Kidney capillary endothelial cell (primary cell): ENCODE measurements at regions not wholly inside any gene's neighbourhood (a gene's known extent, or its start where the extent isn't known, plus 50 kb on each side); places are given as distances from the start of the nearest gene placed in this dataset.

ENCODE experiments used
- DNase-seq: peaks from one replicate; pipeline ENCODE4 v3.0.0-alpha.2; 2018; ENCODE audit warnings: low spot score

GRCh38 chr4:83852085-83852451, 316.2 kb downstream of the GPAT3 start:
- DNase-seq: peak; percentile 8

- DNase-seq: no peak
Measured at GRCh38 chr4:83851261-83852084, 315.6 kb downstream of the GPAT3 start.

GRCh38 chr4:83850435-83850834, 314.5 kb downstream of the GPAT3 start:
- no peak for DNase-seq

GRCh38 chr4:83846193-83846830, 310.4 kb downstream of the GPAT3 start:
- no peak for DNase-seq

- no peak for DNase-seq
Measured at GRCh38 chr4:83839615-83840014, 303.7 kb downstream of the GPAT3 start.

- no peak for DNase-seq
Measured at GRCh38 chr4:83837614-83838308, 301.9 kb downstream of the GPAT3 start.

GRCh38 chr4:83833920-83834319, 298.0 kb downstream of the GPAT3 start:
- no peak for DNase-seq

- DNase-seq: no peak
Measured at GRCh38 chr4:83832110-83832825, 296.4 kb downstream of the GPAT3 start.

GRCh38 chr4:83831588-83831987, 295.7 kb downstream of the GPAT3 start:
- no peak for DNase-seq

- no peak for DNase-seq
Measured at GRCh38 chr4:83830138-83830888, 294.4 kb downstream of the GPAT3 start.

- DNase-seq: no peak
Measured at GRCh38 chr4:83828601-83829000, 292.7 kb downstream of the GPAT3 start.

- no peak for DNase-seq
Measured at GRCh38 chr4:83821493-83821892, 285.6 kb downstream of the GPAT3 start.

GRCh38 chr4:83819582-83819981, 283.7 kb downstream of the GPAT3 start:
- no peak for DNase-seq

- no peak for DNase-seq
Measured at GRCh38 chr4:83810428-83810827, 274.5 kb downstream of the GPAT3 start.

- DNase-seq: no peak
Measured at GRCh38 chr4:83809581-83809980, 273.7 kb downstream of the GPAT3 start.

- no peak for DNase-seq
Measured at GRCh38 chr4:83793481-83793880, 257.6 kb downstream of the GPAT3 start.

GRCh38 chr4:83785891-83786290, 250.0 kb downstream of the GPAT3 start:
- DNase-seq: no peak

GRCh38 chr4:83783215-83783614, 247.3 kb downstream of the GPAT3 start:
- DNase-seq: no peak

GRCh38 chr4:83782591-83782990, 246.7 kb downstream of the GPAT3 start:
- no peak for DNase-seq

- DNase-seq: no peak
Measured at GRCh38 chr4:83781434-83781833, 245.5 kb downstream of the GPAT3 start.

GRCh38 chr4:83780053-83780733, 244.3 kb downstream of the GPAT3 start:
- DNase-seq: no peak
